Vagina (tissue), 2 donors: ENCODE measurements at regions not wholly inside any gene's neighbourhood (a gene's known extent, or its start where the extent isn't known, plus 50 kb on each side); places are given as distances from the start of the nearest gene placed in this dataset.

Source experiments
- CTCF ChIP-seq, 3 experiments: fragments of 450-650 bp in 2 of 3; fragments of 200-600 bp in 1 of 3; sonication (generic) in 1 of 3; IDR thresholded peaks; one replicate each; pipeline ENCODE4 v1.5.1; 2017 to 2019; ENCODE audit warnings: antibody characterized with exemption in 3 of 3, mild to moderate bottlenecking in 2 of 3, moderate library complexity in 2 of 3
- POLR2A ChIP-seq, 2 donors: fragments of 450-650 bp; IDR thresholded peaks; one replicate each; pipeline ENCODE4 v1.6.1; 2017; ENCODE audit warnings: antibody characterized with exemption in 2 of 2, mild to moderate bottlenecking in 2 of 2, moderate library complexity in 2 of 2
- POLR2AphosphoS5 ChIP-seq, 2 donors: sonication (generic); formaldehyde crosslinking; IDR thresholded peaks; one replicate each; pipeline ENCODE4 v1.9.0; 2017; ENCODE audit warnings: antibody characterized with exemption in 2 of 2, mild to moderate bottlenecking in 2 of 2, low read depth in 1 of 2; ENCODE audit not compliant: insufficient read depth in 1 of 2

GRCh38 chr4:23149815-23150214, 457.1 kb downstream of the GBA3 start:
- TF ChIP-seq POLR2AphosphoS5 (IDR thresholded peaks at IDR 0.05; ENCODE audit: insufficient read depth in 1 of 2, low read depth in 1 of 2) (no peak), CTCF (IDR thresholded peaks at IDR 0.05) (no peak), POLR2A (IDR thresholded peaks at IDR 0.05) (no peak)
